GM23248 (cell line): ENCODE measurements at regions not wholly inside any gene's neighbourhood (a gene's known extent, or its start where the extent isn't known, plus 50 kb on each side); places are given as distances from the start of the nearest gene placed in this dataset.

ENCODE experiments used
- DNase-seq: peaks from one replicate; pipeline ENCODE4 v3.0.0-alpha.2; 2015
- H2AFZ ChIP-seq: fragments of 200-600 bp; sonication (generic); 2 replicates; pipeline ENCODE4 v1.6.1; 2016; ENCODE audit warnings: antibody characterized with exemption
- H3F3A ChIP-seq: fragments of 200-600 bp; sonication (generic); 2 replicates; pipeline ENCODE4 v1.6.1; 2016; ENCODE audit warnings: mild to moderate bottlenecking, antibody characterized with exemption, mixed run types; ENCODE audit not compliant: insufficient read depth
- H3K27ac ChIP-seq: fragments of 200-600 bp; sonication (generic); 2 replicates; pipeline ENCODE4 v1.5.1; 2016; ENCODE audit warnings: mild to moderate bottlenecking
- H3K27me3 ChIP-seq: fragments of 200-600 bp; sonication (generic); replicated peaks from 2 replicates; pipeline ENCODE4 v1.6.1; 2016; ENCODE audit warnings: mild to moderate bottlenecking; ENCODE audit not compliant: insufficient read depth
- H3K36me3 ChIP-seq: fragments of 200-600 bp; sonication (generic); 2 replicates; pipeline ENCODE4 v1.6.1; 2016; ENCODE audit warnings: low read depth, mild to moderate bottlenecking
- H3K4me1 ChIP-seq: fragments of 200-600 bp; sonication (generic); 2 replicates; pipeline ENCODE4 v1.6.1; 2016; ENCODE audit warnings: mild to moderate bottlenecking; ENCODE audit not compliant: insufficient read depth
- H3K4me2 ChIP-seq: fragments of 200-600 bp; sonication (generic); one replicate; pipeline ENCODE4 v1.6.1; 2016; ENCODE audit warnings: mild to moderate bottlenecking; ENCODE audit not compliant: unreplicated experiment
- H3K4me3 ChIP-seq: fragments of 200-600 bp; sonication (generic); 2 replicates; pipeline ENCODE4 v1.5.1; 2016; ENCODE audit warnings: mild to moderate bottlenecking
- H3K79me2 ChIP-seq: fragments of 200-600 bp; sonication (generic); 2 replicates; pipeline ENCODE4 v1.6.1; 2016; ENCODE audit warnings: mild to moderate bottlenecking; ENCODE audit not compliant: insufficient read depth
- H3K9ac ChIP-seq: fragments of 200-600 bp; sonication (generic); 2 replicates; pipeline ENCODE4 v1.6.1; 2016; ENCODE audit warnings: mild to moderate bottlenecking
- H3K9me2 ChIP-seq: fragments of 200-600 bp; sonication (generic); 2 replicates; pipeline ENCODE4 v1.6.1; 2016; ENCODE audit warnings: mixed run types, mild to moderate bottlenecking, moderate library complexity; ENCODE audit not compliant: insufficient read depth
- H3K9me3 ChIP-seq: fragments of 200-600 bp; sonication (generic); one replicate; pipeline ENCODE4 v1.6.1; 2017; ENCODE audit warnings: low read depth
- H4K20me1 ChIP-seq: fragments of 200-600 bp; sonication (generic); 2 replicates; pipeline ENCODE4 v1.6.0; 2016; ENCODE audit not compliant: insufficient read depth
- EZH2 ChIP-seq: fragments of 200-600 bp; sonication (generic); IDR thresholded peaks from 2 replicates; pipeline ENCODE4 v1.6.1; 2018; ENCODE audit warnings: antibody characterized with exemption, mild to moderate bottlenecking; ENCODE audit not compliant: insufficient read depth, poor library complexity, severe bottlenecking
- EZH2phosphoT487 ChIP-seq: fragments of 200-600 bp; sonication (generic); IDR thresholded peaks from 2 replicates; pipeline ENCODE4 v1.6.1; 2018; ENCODE audit warnings: antibody characterized with exemption, moderate library complexity, mild to moderate bottlenecking, low read depth; ENCODE audit not compliant: insufficient read depth
- WGBS, 2 experiments: methylation state at CpG; one replicate each; pipeline ENCODE4 v1.1.6; 2015 to 2017; ENCODE audit warnings: low lambda C conversion rate in 2 of 2, low coverage in 1 of 2; ENCODE audit errors: missing lambda C conversion rate in 2 of 2; 5-methylcytosine and 5-hydroxymethylcytosine counted together
- in situ Hi-C: fragments of 300-500 bp; cut with MboI; formaldehyde crosslinking; loops from 2 replicates; pipeline ENCODE4 v1.15.0; 2020

DNA sequence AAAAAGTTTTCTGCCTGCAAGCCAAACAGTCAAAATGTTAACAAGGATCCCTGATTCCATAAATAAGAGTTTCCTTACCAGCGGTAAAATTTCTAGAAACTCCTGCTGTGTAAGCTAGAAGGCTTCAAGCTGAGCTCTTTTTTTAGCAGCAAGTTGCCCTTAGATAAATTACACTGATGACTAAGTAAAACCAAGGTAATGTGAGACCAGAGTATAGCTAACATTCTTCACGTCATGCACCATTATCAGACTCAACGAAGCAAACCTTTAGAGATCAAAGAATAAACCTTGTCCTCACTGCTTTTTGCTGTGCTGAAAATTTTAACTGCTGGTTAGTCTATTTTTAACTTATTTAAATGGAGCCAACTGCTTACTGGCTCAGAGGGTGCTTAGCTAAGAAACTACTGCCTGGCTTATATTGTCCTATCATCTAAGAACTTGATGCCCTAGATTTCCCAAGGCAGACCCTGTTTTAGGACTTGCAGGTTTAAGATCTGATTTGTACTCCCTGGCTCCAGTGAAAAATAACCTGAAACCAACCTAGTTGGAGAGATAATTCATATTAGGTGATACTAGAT is 900.7 kb downstream of the JRKL start:
- Histone ChIP-seq H3K27ac (no peak overlapping the region), H3K4me3 (no peak overlapping the region), H4K20me1 (no peaks in the 10 kb centered on the region), H3K4me1 (no peaks in the 10 kb centered on the region), H3K9me2 (no peaks in the 10 kb centered on the region), H3F3A (no peaks in the 10 kb centered on the region), H3K9ac (no peak overlapping the region), H3K27me3 (no peaks in the 10 kb centered on the region), H2AFZ (no peak overlapping the region), H3K36me3 (no peaks in the 10 kb centered on the region), H3K9me3 (no peaks in the 10 kb centered on the region), H3K4me2 (no peak overlapping the region), H3K79me2 (no peaks in the 10 kb centered on the region)
- in situ Hi-C loops = no loop called here
- DNase-seq = no peak
- 19 to 26% methylated on average over 3 of the region's 3 CpGs for WGBS, 2 experiments
- no peak for TF ChIP-seq EZH2
- no peak for TF ChIP-seq EZH2phosphoT487

DNA sequence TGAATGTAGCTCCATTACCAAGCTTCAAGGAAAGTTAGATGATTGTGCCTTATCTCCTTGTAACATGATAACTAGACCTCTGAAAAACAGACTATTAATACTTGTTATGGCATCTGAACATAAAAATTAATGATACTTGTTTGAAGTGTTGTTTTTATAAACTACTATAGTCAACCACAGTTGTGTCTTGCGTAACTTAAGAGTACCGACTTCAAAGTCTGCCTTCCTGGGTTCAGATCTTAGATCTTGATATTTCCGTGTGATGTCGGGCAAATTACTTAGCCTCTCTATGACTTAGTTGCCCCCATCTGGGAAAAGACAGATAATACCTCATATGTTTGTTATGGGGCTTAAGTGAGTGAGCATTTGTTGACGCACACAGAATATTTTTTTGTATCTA is 906.5 kb downstream of the JRKL start:
- Histone ChIP-seq H3K4me1 (no peaks in the 10 kb centered on the region), H3K4me2 (no peak overlapping the region), H3K27me3 (no peaks in the 10 kb centered on the region), H3K9me2 (no peaks in the 10 kb centered on the region), H3K4me3 (no peak overlapping the region), H3K9me3 (no peaks in the 10 kb centered on the region), H3K9ac (no peak overlapping the region), H3F3A (no peaks in the 10 kb centered on the region), H3K27ac (no peak overlapping the region), H4K20me1 (no peaks in the 10 kb centered on the region), H3K36me3 (no peaks in the 10 kb centered on the region), H3K79me2 (no peaks in the 10 kb centered on the region), H2AFZ (no peak overlapping the region)
- WGBS, 2 experiments = 46 to 48% methylated on average over 5 of the region's 5 CpGs
- no peak for DNase-seq
- no peak for TF ChIP-seq EZH2phosphoT487
- TF ChIP-seq EZH2 = no peak
- in situ Hi-C loops = no loop called here

DNA sequence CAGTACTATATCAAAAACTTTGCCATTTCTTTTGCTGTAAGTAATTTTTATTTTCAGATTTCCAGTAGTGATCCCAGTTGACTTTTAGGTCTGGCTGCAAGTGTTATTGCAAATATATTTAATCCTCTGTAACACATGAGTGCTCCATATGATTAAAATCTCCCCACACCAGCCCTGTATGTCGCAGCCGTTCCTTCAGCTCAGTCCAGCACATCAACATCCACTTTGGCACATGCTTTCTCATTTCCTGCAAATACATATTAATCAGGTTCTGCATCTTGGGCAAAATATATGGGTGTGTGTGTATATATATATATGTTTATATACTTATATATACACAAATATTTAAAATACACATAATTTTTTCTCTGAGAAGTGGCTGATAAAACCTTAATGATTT is 919.5 kb downstream of the JRKL start:
- no peaks in the 10 kb centered on the region for H3K27me3 ChIP-seq
- no peaks in the 10 kb centered on the region for H3K9me3 ChIP-seq
- no peak overlapping the region for H3K9ac ChIP-seq
- H3K4me1 ChIP-seq = no peaks in the 10 kb centered on the region
- H3K79me2 ChIP-seq = no peaks in the 10 kb centered on the region
- H3F3A ChIP-seq = no peaks in the 10 kb centered on the region
- no peak overlapping the region for H3K27ac ChIP-seq
- no peaks in the 10 kb centered on the region for H3K9me2 ChIP-seq
- no peak for TF ChIP-seq EZH2
- TF ChIP-seq EZH2phosphoT487 = no peak
- H4K20me1 ChIP-seq = no peaks in the 10 kb centered on the region
- no peak for DNase-seq
- no peak overlapping the region for H3K4me2 ChIP-seq
- no peak overlapping the region for H2AFZ ChIP-seq
- no peak overlapping the region for H3K4me3 ChIP-seq
- in situ Hi-C loops = no loop called here
- H3K36me3 ChIP-seq = no peaks in the 10 kb centered on the region
- 0% methylated on average over 2 of the region's 2 CpGs for WGBS, 2 experiments

DNA sequence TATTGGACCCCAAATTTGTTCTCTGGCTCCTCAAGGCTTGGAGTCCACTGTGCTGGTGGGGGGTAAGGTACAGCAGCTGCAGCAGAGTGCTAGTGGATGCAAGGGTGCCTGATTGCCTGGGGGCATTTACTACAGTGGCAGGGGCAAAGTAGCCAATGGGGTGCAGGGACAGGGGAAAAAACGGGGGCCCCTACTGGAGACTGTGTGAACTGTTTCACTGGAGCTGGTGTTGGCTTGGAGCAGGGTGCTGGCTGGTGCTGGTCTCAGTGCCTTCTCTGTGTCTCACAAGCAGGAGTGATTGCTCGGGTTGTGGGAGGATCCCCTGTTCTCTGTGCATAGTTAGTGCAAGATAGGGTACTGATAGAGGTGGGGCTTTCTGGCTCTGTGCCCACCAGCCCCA is 935.9 kb downstream of the JRKL start:
- no peaks in the 10 kb centered on the region for H3K9me3 ChIP-seq
- H4K20me1 ChIP-seq = no peaks in the 10 kb centered on the region
- H3K9me2 ChIP-seq = no peaks in the 10 kb centered on the region
- WGBS, 2 experiments = 11 to 13% methylated on average over 2 of the region's 2 CpGs
- in situ Hi-C loops = no loop called here
- no peak overlapping the region for H3K4me2 ChIP-seq
- H3K4me3 ChIP-seq = no peak overlapping the region
- TF ChIP-seq EZH2 (no peak), EZH2phosphoT487 (no peak)
- DNase-seq = no peak
- no peaks in the 10 kb centered on the region for H3K4me1 ChIP-seq
- H3K9ac ChIP-seq = no peak overlapping the region
- H3K79me2 ChIP-seq = no peaks in the 10 kb centered on the region
- no peak overlapping the region for H3K27ac ChIP-seq
- no peak overlapping the region for H2AFZ ChIP-seq
- no peaks in the 10 kb centered on the region for H3F3A ChIP-seq
- no peaks in the 10 kb centered on the region for H3K27me3 ChIP-seq
- no peaks in the 10 kb centered on the region for H3K36me3 ChIP-seq

DNA sequence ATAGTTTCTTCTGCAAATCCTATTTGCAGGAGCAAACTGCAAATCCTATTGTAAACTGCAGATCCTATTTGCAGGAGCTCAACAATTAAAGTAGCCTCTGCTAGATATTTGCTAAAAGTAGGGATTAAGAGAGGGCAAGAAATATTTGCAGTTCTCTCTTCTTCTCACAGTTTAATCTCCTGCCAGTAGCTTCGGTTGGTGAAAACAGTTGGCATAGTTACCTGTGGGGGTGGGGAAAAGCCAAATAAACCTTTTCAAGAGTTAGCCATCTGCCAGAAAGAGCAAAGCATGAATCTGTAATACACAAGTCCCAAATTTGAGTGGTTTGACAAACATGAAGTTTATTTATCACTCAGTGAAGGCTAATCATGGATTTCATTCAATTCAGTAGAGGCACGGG is 942.5 kb downstream of the JRKL start:
- no peak overlapping the region for H3K9ac ChIP-seq
- no peaks in the 10 kb centered on the region for H3K9me3 ChIP-seq
- H3K4me3 ChIP-seq = no peak overlapping the region
- no peaks in the 10 kb centered on the region for H3K36me3 ChIP-seq
- no peaks in the 10 kb centered on the region for H3K79me2 ChIP-seq
- in situ Hi-C loops = no loop called here
- H3K9me2 ChIP-seq = no peaks in the 10 kb centered on the region
- no peak overlapping the region for H3K27ac ChIP-seq
- TF ChIP-seq EZH2 (no peak), EZH2phosphoT487 (no peak)
- WGBS, 2 experiments = 10 to 14% methylated on average over 2 of the region's 2 CpGs
- H3F3A ChIP-seq = no peaks in the 10 kb centered on the region
- no peak overlapping the region for H3K4me2 ChIP-seq
- H2AFZ ChIP-seq = no peak overlapping the region
- H3K27me3 ChIP-seq = no peaks in the 10 kb centered on the region
- H3K4me1 ChIP-seq = no peaks in the 10 kb centered on the region
- H4K20me1 ChIP-seq = no peaks in the 10 kb centered on the region
- DNase-seq = no peak
